HG02588 (cell line): ENCODE measurements at regions not wholly inside any gene's neighbourhood (a gene's known extent, or its start where the extent isn't known, plus 50 kb on each side); places are given as distances from the start of the nearest gene placed in this dataset.
A peak's percentile ranks its signal among the peaks of the same experiment; 100 is the strongest.

Experiments
- ATAC-seq: cut with Tn5 transposase; IDR thresholded peaks from one replicate; pipeline ENCODE4 v1.9.1; 2021; ENCODE audit warnings: mild to moderate bottlenecking, moderate library complexity; ENCODE audit not compliant: unreplicated experiment

DNA sequence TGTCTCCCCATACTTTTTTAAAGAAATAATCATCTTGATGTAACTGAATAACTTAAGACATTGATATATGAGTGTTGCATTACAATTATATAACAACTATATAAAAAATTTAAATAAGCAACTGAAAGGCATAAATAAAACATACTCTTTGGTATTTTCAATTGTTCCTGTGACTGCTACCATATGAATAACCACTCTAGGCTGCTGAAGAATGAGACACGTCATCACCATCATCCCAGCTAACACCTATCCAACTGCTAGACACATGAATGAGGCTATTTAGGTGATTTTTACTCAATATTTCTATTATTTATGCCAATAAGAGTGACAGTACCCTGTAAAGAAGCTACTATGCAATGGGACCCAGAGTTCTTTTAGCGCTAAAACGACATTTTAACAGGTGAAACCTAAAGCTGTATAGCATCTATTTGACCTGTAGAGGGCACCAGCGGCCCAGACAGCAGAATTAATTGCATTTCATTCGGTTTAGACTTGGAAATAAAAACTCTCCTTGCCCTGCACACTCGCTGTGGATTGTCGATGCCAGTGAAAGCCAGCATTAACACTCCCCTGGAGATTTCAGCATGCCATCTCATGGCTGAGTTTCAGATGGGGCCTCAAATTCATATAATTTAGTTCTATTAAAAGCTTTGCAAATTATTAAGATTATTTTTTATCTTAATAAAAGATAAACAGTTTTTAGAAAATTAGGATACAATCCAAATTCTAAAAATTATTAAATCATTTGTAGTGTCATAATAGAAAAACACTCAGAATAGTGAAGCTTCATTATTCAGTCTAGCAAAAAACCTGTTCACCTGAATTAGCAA lies 89.4 kb upstream of the MAP2 start:
- ATAC-seq: peak; percentile 70

DNA sequence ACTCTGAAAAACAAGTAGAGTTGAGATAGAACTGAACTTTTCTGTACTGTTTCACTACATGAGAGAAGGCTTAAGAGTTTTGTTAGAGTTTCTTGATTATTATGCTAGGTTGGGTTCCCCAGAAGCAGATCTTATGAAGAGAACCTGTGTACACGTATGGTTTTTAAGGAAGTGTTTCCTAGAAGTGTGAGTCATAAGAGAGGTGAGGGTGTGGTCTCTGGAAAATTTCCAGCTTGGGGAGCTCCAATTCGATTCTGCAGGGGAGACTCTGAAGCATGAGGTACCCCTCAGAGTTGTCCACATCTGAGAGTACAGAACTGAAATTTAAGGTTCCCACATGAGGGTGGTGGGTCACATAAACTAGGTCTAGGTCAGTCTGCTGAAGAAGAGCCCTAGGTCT lies 83.3 kb upstream of the MAP2 start:
- ATAC-seq: no peak

DNA sequence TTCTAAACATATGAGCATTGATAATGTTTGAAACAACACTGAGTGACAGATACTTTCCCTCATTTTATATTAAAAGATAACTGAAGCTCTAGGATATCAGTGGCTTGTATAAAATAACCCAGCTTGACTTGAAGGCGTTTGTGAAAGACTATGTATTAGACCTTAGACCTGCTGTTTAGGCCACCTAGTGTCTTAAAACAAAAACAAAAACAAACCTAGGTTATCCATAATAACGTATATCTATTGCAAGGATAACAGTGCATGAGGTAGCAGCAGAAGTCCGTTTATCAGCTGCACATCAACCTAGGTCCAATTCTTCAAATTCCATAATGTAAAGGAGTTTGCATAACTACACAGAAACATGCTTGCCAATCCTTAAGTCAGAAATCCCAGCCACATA lies 79.5 kb upstream of the MAP2 start:
- no peak for ATAC-seq

DNA sequence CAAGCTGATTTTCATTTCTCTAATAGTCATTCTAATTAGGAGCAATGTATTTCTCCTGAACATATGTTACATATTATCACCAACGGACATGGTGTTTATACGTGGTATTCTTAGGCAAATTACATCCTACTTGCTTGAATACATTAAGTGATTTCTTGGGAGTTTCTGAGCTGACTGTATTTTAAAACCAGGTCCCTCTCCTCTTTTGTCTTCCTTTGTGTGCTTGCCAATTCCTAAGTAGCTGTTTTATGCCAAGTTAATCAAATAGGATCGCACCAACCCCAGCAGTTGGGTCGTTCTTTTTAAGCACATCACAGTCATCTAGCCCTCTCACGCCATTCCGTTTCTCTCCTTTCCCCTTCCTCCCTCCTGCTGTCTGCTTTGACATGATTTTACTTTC lies 75.4 kb upstream of the MAP2 start:
- ATAC-seq: no peak

DNA sequence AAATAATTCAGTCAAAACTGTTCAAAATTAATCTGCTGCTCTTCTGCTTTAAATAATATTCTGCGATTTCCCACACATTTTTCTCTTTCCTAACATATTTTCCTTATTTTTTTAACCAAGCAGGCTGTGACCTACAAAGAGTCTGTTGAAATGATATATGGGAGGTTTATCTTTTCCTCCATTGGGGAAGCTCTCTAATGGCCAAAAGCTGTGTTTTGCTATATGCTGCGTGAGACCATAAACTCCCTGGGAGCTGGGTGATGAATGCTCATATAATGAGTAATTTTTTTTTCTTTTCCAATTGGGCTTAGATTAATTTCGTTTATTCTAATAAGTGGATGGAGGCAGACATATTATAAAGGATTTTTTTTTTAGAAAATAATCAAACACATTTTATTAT lies 72.2 kb upstream of the MAP2 start:
- ATAC-seq: no peak

DNA sequence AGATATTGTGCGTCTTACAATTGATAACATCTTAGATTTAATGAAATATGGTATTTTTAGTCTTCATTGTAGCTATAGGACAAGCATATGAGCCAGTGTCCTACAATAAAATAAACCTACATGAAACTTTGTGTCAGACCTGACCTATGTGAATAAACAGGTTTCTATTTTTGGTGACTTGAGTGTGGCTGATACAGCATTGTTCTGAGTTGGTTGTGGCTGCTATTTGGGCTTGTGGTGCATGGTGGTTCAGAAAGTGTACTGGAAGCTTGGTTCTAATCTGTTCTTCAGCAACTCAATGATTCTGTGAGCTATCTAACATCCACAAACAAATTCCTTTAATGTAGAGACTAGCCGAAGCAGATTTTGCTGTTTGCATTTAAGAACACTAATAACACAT lies 64.9 kb upstream of the MAP2 start:
- ATAC-seq: no peak

DNA sequence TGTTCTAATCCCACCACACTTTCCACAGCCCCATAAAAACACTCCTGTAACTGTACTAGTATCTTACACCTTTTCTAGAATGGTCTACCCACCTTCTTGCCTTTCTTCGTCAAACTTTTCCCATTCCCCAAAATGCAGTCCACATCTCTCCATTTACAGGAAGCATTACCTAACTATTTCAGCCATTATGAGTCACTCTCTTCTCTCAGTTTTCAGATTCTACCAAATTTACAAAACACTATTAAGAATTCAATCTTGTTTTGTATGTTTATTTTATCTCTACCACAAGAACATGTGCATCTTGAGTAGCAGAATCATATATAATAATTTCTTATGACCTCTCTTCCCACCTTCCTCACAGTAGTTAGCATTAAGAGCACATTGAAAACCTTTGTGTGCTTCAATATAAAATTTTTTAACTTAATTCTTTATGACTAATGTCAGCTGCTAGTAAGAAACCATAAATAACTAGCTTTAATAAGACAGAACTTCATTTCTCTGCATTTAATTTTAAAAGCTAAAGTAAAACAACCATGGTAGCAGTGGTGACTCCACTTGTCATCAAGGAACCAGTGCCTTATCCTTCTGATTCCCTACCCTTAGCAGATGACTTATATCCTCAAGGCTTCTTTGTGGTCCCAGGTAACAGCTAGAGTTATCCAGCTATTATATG lies 56.6 kb upstream of the MAP2 start:
- ATAC-seq: no peak

DNA sequence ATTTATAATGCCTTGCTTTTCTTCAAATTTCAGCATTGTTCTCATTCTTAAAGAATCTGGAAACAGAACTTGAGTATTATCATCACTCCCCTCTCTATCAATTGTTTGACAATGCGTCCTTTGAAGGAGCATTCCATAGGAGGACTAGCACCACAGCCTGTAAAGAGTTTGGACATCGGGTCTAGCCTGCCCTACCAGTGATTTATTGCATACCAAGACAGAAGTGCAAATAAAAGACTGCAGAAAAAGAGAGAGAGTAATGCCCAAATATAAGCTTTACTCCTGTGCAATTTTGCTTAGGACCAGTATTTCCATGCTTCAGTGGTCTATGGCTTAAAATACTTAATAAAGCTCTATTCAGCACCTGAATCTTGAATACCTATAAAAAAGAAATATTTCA lies 55.4 kb upstream of the MAP2 start:
- ATAC-seq: no peak

DNA sequence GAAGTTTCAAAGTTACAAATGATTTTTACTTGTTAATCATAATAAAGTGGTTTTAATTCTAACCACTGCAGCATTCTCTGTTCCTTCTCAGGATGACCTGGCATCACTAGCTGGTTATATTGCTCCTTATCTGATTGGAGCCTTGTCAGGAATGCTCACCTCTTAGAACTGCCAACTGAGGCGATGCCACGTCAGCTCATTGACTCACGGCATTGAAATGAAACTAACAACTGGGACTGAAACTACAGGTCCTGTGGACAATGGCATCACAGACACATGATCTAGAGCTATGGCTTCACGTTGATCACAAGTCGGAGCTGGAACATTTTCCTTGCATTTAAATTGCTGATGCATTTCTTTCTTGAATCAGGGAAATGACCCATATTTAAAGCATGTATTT lies 54.9 kb upstream of the MAP2 start:
- ATAC-seq: no peak

DNA sequence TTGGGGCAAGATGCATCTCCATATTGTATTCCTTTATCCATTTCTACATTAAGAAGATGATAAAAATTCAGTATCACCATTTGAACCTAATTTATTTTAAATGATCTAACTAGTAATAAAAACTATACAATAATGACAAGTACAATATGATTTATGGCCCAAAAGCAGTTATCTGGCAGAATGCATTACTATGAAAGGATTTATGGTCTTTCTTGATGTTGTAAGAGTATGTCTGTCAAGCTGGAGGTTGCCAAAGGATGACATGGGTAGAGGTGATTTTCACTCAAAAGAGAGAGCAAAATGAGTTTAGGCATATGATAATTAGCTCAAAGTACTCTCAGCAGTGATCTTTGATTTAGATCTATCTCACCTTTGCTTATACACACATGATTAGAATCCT lies 54.2 kb upstream of the MAP2 start:
- no peak for ATAC-seq

DNA sequence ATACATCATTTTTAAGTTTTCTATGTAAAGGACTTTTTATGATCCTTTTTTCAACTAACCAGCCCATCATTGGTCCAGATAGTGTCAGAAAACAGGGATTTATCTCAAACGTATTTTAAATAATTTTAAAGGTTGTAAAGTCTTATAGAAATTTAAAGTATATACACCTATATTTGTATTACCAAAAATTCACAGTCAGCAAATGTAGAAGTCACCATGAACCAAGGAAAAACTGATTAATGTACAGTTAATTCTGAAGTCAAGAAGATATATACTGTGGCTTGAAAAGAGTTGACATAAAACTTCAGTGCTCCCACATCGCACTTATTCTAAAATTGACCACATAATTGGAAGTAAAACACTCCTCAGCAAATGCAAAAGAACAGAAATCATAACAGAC lies 52.4 kb upstream of the MAP2 start:
- ATAC-seq: no peak
